ENCODE measurements at regions not wholly inside any gene's neighbourhood (a gene's known extent, or its start where the extent isn't known, plus 50 kb on each side); places are given as distances from the start of the nearest gene placed in this dataset.

DNA sequence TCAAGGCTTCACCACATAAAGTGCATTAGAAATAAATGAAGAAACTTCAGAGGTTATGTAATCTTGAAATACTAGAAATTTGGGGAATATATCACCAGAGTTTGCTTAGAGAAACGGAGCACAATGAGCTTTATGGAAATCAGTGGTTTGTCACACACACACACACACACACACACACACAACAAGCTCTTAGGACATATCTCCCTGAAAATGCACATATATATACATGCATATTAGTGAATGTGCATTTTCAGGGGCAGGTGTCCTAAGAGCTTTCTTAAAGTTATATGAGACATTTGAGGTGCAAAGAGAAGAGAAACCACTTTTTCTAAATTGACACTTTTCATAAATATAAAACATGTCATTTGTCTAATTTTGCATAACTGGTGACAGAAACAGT, 93.7 kb upstream of the CARD18 start:
- no peak overlapping the region for H3K4me3 ChIP-seq
- H3K4me1 ChIP-seq (replicated peaks in 1 of 2): peaks cover 0 to 3% of the 10 kb centered on the region in 2 donors
- in situ Hi-C loops (cut with MboI; ENCODE audit: low pct_unique_long_range_greater_than_20kb in 2 of 9, low sequenced_read_pairs in 9 of 9, unreplicated experiment in 9 of 9): no loop called here
- no peak overlapping the region for H3K27ac ChIP-seq
- ATAC-seq (replicated peaks in 6 of 8): peak in 3 of 8 experiments; percentile 74 to 87 (median 75)
- WGBS, 10 experiments: 0 to 80% (median 17%) methylated on average over 1 of the region's 1 CpG; no CpG with 5 or more reads in 5 of the 10 experiments

GRCh38 chr11:105232021-105232420, 92.5 kb upstream of the CARD18 start:
- H3K4me3 ChIP-seq: no peak overlapping the region
- H3K4me1 ChIP-seq (replicated peaks in 1 of 2): peaks cover 0 to 3% of the 10 kb centered on the region in 2 donors
- H3K27ac ChIP-seq: no peak overlapping the region
- in situ Hi-C loops (cut with MboI; ENCODE audit: low pct_unique_long_range_greater_than_20kb in 2 of 9, low sequenced_read_pairs in 9 of 9, unreplicated experiment in 9 of 9): no loop called here
- no peak for ATAC-seq (replicated peaks in 6 of 8)
- 25 to 100% (median 85%) methylated on average over 1 of the region's 1 CpG for WGBS, 10 experiments

GRCh38 chr11:105230586-105230985, 91.0 kb upstream of the CARD18 start:
- Histone ChIP-seq H3K4me1 (replicated peaks in 1 of 2) (no peaks in the 10 kb centered on the region), H3K27ac (no peak overlapping the region), H3K4me3 (no peak overlapping the region)
- 0 to 50% (median 10%) methylated on average over 1 of the region's 1 CpG; no CpG with 5 or more reads in 6 of the 10 experiments for WGBS, 10 experiments
- ATAC-seq (replicated peaks in 6 of 8): peak in 7 of 8 experiments; percentile 22 to 85 (median 63)
- in situ Hi-C loops (cut with MboI; ENCODE audit: low pct_unique_long_range_greater_than_20kb in 2 of 9, low sequenced_read_pairs in 9 of 9, unreplicated experiment in 9 of 9): no loop called here

GRCh38 chr11:105229761-105230160, 90.2 kb upstream of the CARD18 start:
- no peak for ATAC-seq (replicated peaks in 6 of 8)

GRCh38 chr11:105229257-105229656, 89.7 kb upstream of the CARD18 start:
- 0 to 100% (median 66%) methylated on average over 1 to 2 of the region's 2 CpGs; no CpG with 5 or more reads in 1 of the 10 experiments for WGBS, 10 experiments
- Histone ChIP-seq H3K4me3 (no peak overlapping the region), H3K4me1 (replicated peaks in 1 of 2) (no peaks in the 10 kb centered on the region), H3K27ac (no peak overlapping the region)
- ATAC-seq (replicated peaks in 6 of 8): peak in 1 of 8 experiments; percentile 62
- in situ Hi-C loops (cut with MboI; ENCODE audit: low pct_unique_long_range_greater_than_20kb in 2 of 9, low sequenced_read_pairs in 9 of 9, unreplicated experiment in 9 of 9): no loop called here

More at GRCh38 chr11:105229761-105230160, 90.2 kb upstream of the CARD18 start:
- Histone ChIP-seq H3K4me1 (replicated peaks in 1 of 2) (no peaks in the 10 kb centered on the region), H3K27ac (no peak overlapping the region), H3K4me3 (no peak overlapping the region)
- in situ Hi-C loops (cut with MboI; ENCODE audit: low pct_unique_long_range_greater_than_20kb in 2 of 9, low sequenced_read_pairs in 9 of 9, unreplicated experiment in 9 of 9): no loop called here
- 42 to 100% (median 96%) methylated on average over 1 to 2 of the region's 2 CpGs; no CpG with 5 or more reads in 4 of the 10 experiments for WGBS, 10 experiments

DNA sequence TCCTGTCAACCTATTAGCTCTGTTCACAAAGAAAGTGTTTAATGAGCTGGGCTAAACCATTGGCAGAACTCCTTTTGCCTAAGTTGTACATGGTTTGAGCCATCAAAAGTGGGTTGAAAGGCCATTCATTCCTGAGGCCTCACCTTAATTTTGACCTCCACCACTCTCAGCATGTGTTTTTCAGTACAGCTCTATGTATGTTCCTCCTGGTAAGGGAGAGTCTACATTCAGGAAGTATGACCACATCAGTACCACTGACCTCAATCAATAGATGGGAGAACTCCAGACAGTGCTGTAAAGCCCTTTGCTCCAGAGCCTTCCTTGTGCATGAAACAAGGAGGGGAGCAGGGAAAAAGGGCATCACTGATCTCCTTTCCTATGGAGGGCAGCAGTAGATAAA, 87.8 kb upstream of the CARD18 start:
- ATAC-seq (replicated peaks in 6 of 8): no peak
- in situ Hi-C loops (cut with MboI; ENCODE audit: low pct_unique_long_range_greater_than_20kb in 2 of 9, low sequenced_read_pairs in 9 of 9, unreplicated experiment in 9 of 9): no loop called here
- Histone ChIP-seq H3K4me1 (replicated peaks in 1 of 2) (no peaks in the 10 kb centered on the region), H3K4me3 (no peak overlapping the region), H3K27ac (no peak overlapping the region)

- no peak for ATAC-seq (replicated peaks in 6 of 8)
- H3K27ac ChIP-seq: no peak overlapping the region
- no peaks in the 10 kb centered on the region for H3K4me1 ChIP-seq (replicated peaks in 1 of 2)
- WGBS, 10 experiments: 38 to 100% (median 87%) methylated on average over 1 to 2 of the region's 2 CpGs
- in situ Hi-C loops (cut with MboI; ENCODE audit: low pct_unique_long_range_greater_than_20kb in 2 of 9, low sequenced_read_pairs in 9 of 9, unreplicated experiment in 9 of 9): no loop called here
- no peak overlapping the region for H3K4me3 ChIP-seq
Observed at GRCh38 chr11:105226766-105227165, 87.2 kb upstream of the CARD18 start.

- in situ Hi-C loops (cut with MboI; ENCODE audit: low pct_unique_long_range_greater_than_20kb in 2 of 9, low sequenced_read_pairs in 9 of 9, unreplicated experiment in 9 of 9): no loop called here
- no peaks in the 10 kb centered on the region for H3K4me1 ChIP-seq (replicated peaks in 1 of 2)
- H3K4me3 ChIP-seq: no peak overlapping the region
- no peak overlapping the region for H3K27ac ChIP-seq
- no peak for ATAC-seq (replicated peaks in 6 of 8)
Observed at GRCh38 chr11:105226091-105226490, 86.5 kb upstream of the CARD18 start.

GRCh38 chr11:105224482-105225253, 85.1 kb upstream of the CARD18 start:
- ATAC-seq (replicated peaks in 6 of 8): no peak
- Histone ChIP-seq H3K4me1 (replicated peaks in 1 of 2) (no peaks in the 10 kb centered on the region), H3K4me3 (no peak overlapping the region), H3K27ac (no peak overlapping the region)
- 41 to 97% (median 82%) methylated on average over 2 to 4 of the region's 4 CpGs for WGBS, 10 experiments
- in situ Hi-C loops (cut with MboI; ENCODE audit: low pct_unique_long_range_greater_than_20kb in 2 of 9, low sequenced_read_pairs in 9 of 9, unreplicated experiment in 9 of 9): no loop called here

DNA sequence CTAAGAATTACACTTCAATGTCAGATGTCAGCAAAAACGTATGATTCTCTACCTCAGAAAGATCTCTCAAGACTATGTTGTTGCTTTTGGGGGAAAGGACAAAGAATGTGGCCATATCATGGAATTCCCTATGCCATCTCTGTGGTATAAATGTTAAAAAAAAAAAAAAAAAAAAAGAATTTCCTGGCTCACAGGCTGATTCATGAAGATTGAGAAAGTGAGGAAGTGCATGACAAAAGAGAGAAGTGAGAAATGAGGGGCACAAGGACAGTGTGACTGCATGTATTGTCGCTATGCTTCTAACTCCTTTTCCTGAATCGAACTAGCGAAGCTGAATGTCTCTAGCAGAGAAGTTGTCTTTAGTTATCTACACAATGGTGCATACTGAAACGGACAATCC, 80.6 kb upstream of the CARD18 start:
- Histone ChIP-seq H3K27ac (no peak overlapping the region), H3K4me3 (no peak overlapping the region), H3K4me1 (replicated peaks in 1 of 2) (no peaks in the 10 kb centered on the region)
- in situ Hi-C loops (cut with MboI; ENCODE audit: low pct_unique_long_range_greater_than_20kb in 2 of 9, low sequenced_read_pairs in 9 of 9, unreplicated experiment in 9 of 9): no loop called here
- no peak for ATAC-seq (replicated peaks in 6 of 8)
- whole genome bisulfite sequencing, 10 experiments: 40 to 86% (median 74%) methylated on average over 2 to 5 of the region's 5 CpGs

DNA sequence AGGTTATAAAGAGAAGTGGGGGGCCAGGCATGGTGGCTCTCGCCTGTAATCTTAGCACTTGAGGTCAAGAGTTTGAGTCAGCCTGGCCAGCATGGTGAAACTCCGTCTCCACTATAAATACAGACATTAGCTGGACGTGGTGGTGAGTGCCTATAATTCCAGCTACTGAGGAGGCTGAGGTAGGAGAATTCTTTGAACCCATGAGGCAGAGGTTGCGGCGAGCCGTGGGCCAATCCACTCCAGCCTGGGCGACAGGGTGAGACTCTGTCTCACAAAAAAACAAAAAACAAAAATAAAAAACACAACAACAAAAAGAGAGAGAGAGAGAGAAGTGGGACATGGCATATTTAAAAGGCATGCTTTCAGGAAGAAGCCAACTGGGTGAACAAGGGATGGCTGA, 80.1 kb upstream of the CARD18 start:
- H3K4me1 ChIP-seq (replicated peaks in 1 of 2): no peaks in the 10 kb centered on the region
- H3K27ac ChIP-seq: no peak overlapping the region
- no peak overlapping the region for H3K4me3 ChIP-seq
- 40 to 100% (median 89%) methylated on average over 1 to 6 of the region's 7 CpGs; no CpG with 5 or more reads in 5 of the 10 experiments for WGBS, 10 experiments
- ATAC-seq (replicated peaks in 6 of 8): no peak
- in situ Hi-C loops (cut with MboI; ENCODE audit: low pct_unique_long_range_greater_than_20kb in 2 of 9, low sequenced_read_pairs in 9 of 9, unreplicated experiment in 9 of 9): no loop called here

- Histone ChIP-seq H3K27ac (no peak overlapping the region), H3K4me3 (no peak overlapping the region), H3K4me1 (replicated peaks in 1 of 2) (no peaks in the 10 kb centered on the region)
- ATAC-seq (replicated peaks in 6 of 8): no peak
- in situ Hi-C loops (cut with MboI; ENCODE audit: low pct_unique_long_range_greater_than_20kb in 2 of 9, low sequenced_read_pairs in 9 of 9, unreplicated experiment in 9 of 9): no loop called here
- 57 to 100% (median 87%) methylated on average over 1 to 8 of the region's 10 CpGs; no CpG with 5 or more reads in 1 of the 10 experiments for WGBS, 10 experiments
Observed at GRCh38 chr11:105219269-105219668, 79.7 kb upstream of the CARD18 start.

- in situ Hi-C loops (cut with MboI; ENCODE audit: low pct_unique_long_range_greater_than_20kb in 2 of 9, low sequenced_read_pairs in 9 of 9, unreplicated experiment in 9 of 9): no loop called here
- H3K4me3 ChIP-seq: no peak overlapping the region
- H3K4me1 ChIP-seq (replicated peaks in 1 of 2): no peaks in the 10 kb centered on the region
- no peak overlapping the region for H3K27ac ChIP-seq
- ATAC-seq (replicated peaks in 6 of 8): no peak
- 71 to 100% (median 100%) methylated on average over 1 of the region's 1 CpG; no CpG with 5 or more reads in 3 of the 10 experiments for WGBS, 10 experiments
Observed at GRCh38 chr11:105215528-105215927, 76.0 kb upstream of the CARD18 start.
